ENCODE measurements at regions not wholly inside any gene's neighbourhood (a gene's known extent, or its start where the extent isn't known, plus 50 kb on each side); places are given as distances from the start of the nearest gene placed in this dataset.

DNA sequence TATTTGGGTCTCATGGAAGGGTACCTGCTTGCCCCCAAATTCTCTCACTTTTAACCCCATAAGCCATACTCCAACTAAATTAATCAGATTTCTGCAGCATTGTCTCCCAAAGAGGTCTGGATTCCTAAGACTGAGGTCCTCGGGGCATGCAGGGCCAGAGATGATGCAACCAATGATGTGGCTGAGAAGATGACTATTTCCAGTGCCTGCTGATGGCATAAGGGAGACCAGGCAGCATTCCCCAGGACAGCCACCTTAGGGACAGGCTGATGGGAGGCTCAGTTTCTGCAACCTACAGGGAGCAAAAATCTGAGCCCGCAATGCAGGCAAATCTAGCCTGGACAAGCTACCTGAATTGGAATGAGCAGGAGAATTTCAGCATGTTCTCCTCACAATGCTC, 76.8 kb upstream of the ASIC2 start:
- TF ChIP-seq EP300 (IDR thresholded peaks at IDR 0.05; ENCODE audit: low read depth): no peak
- TF ChIP-seq, protein P1, sequence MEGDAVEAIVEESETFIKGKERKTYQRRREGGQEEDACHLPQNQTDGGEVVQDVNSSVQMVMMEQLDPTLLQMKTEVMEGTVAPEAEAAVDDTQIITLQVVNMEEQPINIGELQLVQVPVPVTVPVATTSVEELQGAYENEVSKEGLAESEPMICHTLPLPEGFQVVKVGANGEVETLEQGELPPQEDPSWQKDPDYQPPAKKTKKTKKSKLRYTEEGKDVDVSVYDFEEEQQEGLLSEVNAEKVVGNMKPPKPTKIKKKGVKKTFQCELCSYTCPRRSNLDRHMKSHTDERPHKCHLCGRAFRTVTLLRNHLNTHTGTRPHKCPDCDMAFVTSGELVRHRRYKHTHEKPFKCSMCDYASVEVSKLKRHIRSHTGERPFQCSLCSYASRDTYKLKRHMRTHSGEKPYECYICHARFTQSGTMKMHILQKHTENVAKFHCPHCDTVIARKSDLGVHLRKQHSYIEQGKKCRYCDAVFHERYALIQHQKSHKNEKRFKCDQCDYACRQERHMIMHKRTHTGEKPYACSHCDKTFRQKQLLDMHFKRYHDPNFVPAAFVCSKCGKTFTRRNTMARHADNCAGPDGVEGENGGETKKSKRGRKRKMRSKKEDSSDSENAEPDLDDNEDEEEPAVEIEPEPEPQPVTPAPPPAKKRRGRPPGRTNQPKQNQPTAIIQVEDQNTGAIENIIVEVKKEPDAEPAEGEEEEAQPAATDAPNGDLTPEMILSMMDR (IDR thresholded peaks at IDR 0.05): no peak

Measured in transverse colon (tissue), 3 donors.